Activated naive CD4-positive, alpha-beta T cell treated with anti-CD3 and anti-CD28 coated beads, Interleukin-2, amount 10 ng/mL, durations not matched to agents 7 days and 5 days (primary cell): ENCODE measurements at regions not wholly inside any gene's neighbourhood (a gene's known extent, or its start where the extent isn't known, plus 50 kb on each side); places are given as distances from the start of the nearest gene placed in this dataset.

Experiments
- CTCF ChIA-PET: fragments of 350-600 bp; sonication (Branson Sonifier 250); formaldehyde crosslinking; loops from one replicate; lab custom pipeline; 2021; ENCODE audit warnings: antibody characterized with exemption; lab: Charles Lee
- DNase-seq: peaks from one replicate; pipeline ENCODE4 v3.0.0-alpha.2; 2020
- H3K27ac Mint-ChIP-seq: one replicate; pipeline ENCODE4 v1.8.0; 2021; ENCODE audit warnings: mild to moderate bottlenecking, moderate library complexity, mixed read lengths
- H3K27me3 Mint-ChIP-seq: one replicate; pipeline ENCODE4 v1.8.0; 2021; ENCODE audit warnings: mild to moderate bottlenecking, mixed read lengths
- H3K36me3 Mint-ChIP-seq: one replicate; pipeline ENCODE4 v1.8.0; 2021; ENCODE audit warnings: mixed read lengths
- H3K4me1 Mint-ChIP-seq: one replicate; pipeline ENCODE4 v1.8.0; 2021; ENCODE audit warnings: mixed read lengths
- H3K4me3 Mint-ChIP-seq: one replicate; pipeline ENCODE4 v1.8.0; 2021; ENCODE audit warnings: mild to moderate bottlenecking, moderate library complexity, mixed read lengths
- H3K9me3 Mint-ChIP-seq: one replicate; pipeline ENCODE4 v1.8.0; 2021; ENCODE audit warnings: mixed read lengths

DNA sequence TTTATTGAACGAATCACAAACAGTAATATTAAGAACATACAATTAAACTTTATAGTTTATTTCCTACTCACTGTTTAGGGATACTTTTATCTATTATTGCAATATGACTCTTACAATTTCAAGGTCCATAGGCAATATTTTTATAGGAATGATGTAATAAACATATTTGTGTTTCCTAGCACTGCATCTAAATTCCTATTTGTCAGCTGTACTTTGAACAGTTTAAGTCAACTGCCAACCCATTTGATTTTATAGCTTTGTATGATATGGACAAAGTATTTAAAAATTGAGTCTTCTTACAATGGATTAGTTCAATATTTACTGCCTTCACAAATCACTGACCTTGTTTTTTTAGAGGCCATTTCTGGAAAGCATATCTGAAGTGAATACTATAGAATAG, 199.3 kb downstream of the PCDH7 start:
- no peaks in the 10 kb centered on the region for H3K36me3 Mint-ChIP-seq
- peaks cover 6% of the 10 kb centered on the region for H3K9me3 Mint-ChIP-seq
- no peak overlapping the region for H3K4me3 Mint-ChIP-seq
- CTCF ChIA-PET = no interaction called here
- DNase-seq = no peak
- H3K27me3 Mint-ChIP-seq = no peaks in the 10 kb centered on the region
- no peaks in the 10 kb centered on the region for H3K4me1 Mint-ChIP-seq
- no peak overlapping the region for H3K27ac Mint-ChIP-seq

DNA sequence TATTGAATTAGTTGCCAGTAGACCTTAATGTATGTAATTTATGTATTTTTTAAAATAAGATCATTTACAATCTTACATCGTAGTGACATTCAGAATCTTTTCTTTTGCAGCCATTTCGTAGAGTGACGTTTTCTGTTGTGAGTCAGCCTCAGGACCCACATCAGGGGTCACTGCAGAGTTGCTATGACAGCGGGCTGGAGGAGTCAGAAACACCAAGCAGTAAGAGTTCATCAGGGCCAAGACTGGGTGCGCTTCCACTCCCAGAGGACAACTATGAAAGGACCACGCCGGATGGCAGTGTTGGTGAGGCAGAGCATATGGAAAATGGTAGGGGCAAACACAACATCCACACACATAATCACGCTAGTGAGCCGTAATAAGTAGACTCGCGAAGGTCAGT, 199.9 kb downstream of the PCDH7 start:
- Mint-ChIP-seq H3K9me3 (peaks cover 4% of the 10 kb centered on the region), H3K4me3 (no peak overlapping the region), H3K4me1 (no peaks in the 10 kb centered on the region), H3K27me3 (no peaks in the 10 kb centered on the region), H3K36me3 (no peaks in the 10 kb centered on the region), H3K27ac (no peak overlapping the region)
- no peak for DNase-seq
- CTCF ChIA-PET = no interaction called here

DNA sequence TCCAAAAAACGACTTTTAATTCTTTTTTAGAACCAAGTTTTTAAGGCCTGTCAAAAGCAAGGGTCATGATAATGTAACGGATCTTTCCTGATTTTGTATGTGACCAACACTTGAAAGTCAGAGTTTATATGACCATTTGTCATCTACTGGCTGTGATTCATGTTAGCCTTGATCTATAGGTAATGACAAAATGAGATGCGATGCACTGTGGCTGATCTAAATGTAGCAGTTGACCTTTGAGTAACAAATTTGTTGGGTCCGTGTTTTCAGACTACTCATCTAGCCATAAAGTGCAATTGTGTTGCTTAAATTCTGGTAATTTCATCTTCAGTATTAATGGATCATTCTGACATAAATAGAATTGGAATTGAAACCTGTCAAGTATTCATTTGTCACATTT, 202.5 kb downstream of the PCDH7 start:
- Mint-ChIP-seq H3K4me3 (no peak overlapping the region), H3K36me3 (no peaks in the 10 kb centered on the region), H3K27me3 (no peaks in the 10 kb centered on the region), H3K4me1 (no peaks in the 10 kb centered on the region), H3K27ac (no peak overlapping the region), H3K9me3 (peaks cover 2% of the 10 kb centered on the region)
- CTCF ChIA-PET = no interaction called here
- DNase-seq = no peak

DNA sequence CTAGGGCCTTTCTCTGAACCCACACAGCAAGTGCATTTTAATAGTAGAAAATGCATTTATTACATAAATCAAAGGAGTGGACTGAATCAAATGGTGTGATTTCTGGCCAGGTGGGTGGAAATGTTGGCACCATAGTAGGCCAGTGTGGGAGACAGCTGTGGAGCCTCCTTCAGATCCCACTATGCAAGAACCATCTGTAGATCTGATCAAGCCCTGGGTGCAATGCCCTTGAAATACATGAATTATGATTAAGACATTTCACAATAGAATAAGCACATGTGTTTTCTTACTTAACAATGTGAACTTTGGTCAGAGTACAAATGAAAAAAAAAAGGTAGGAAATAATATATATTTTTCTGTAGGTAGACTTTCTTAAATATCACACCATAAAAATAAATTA, 204.3 kb downstream of the PCDH7 start:
- H3K27me3 Mint-ChIP-seq = no peaks in the 10 kb centered on the region
- no peak overlapping the region for H3K4me3 Mint-ChIP-seq
- CTCF ChIA-PET = no interaction called here
- H3K4me1 Mint-ChIP-seq = no peaks in the 10 kb centered on the region
- peaks cover 2% of the 10 kb centered on the region for H3K9me3 Mint-ChIP-seq
- no peak overlapping the region for H3K27ac Mint-ChIP-seq
- H3K36me3 Mint-ChIP-seq = no peaks in the 10 kb centered on the region
- DNase-seq = no peak

DNA sequence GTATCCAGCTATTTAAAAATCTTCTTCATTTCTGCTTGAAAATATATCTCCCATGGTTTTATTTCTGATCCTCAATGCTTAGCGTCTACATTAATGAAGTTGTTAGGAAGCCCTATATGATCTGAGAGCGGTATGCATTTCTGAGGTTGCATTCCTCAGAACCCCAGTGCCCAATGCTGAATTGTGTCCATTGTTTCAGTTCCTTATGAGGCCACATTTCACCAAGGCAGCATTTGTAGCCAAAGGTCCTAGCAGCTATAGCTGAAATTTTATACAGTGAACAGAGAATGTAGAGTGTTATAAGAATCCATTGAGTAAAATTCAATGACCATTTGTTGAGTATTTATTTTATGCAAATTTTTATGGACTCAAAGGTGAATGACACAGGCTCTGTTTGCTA, 209.5 kb downstream of the PCDH7 start:
- H3K9me3 Mint-ChIP-seq = peaks cover 5% of the 10 kb centered on the region
- no peak for DNase-seq
- H3K4me3 Mint-ChIP-seq = no peak overlapping the region
- no peaks in the 10 kb centered on the region for H3K36me3 Mint-ChIP-seq
- H3K27me3 Mint-ChIP-seq = no peaks in the 10 kb centered on the region
- CTCF ChIA-PET = no interaction called here
- H3K27ac Mint-ChIP-seq = no peak overlapping the region
- H3K4me1 Mint-ChIP-seq = no peaks in the 10 kb centered on the region

DNA sequence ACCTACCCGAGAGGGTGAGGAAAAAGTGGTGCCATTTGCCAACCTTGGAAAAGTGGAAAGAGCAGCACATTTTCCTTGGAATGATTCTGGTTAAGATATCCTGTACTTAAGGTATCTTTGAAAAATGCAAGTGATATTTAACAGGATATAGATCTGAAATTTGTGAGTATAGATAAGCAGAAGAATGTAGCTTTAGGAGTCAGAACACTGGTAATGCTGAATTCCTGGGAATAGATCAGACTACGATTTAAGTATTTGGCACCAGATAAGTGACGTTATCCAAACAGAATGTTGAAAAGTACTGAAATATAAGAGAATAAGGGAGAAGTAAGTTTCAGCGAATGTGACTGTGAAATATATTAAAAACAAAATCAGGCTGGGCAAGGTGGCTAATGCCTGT, 210.1 kb downstream of the PCDH7 start:
- Mint-ChIP-seq H3K36me3 (no peaks in the 10 kb centered on the region), H3K9me3 (peaks cover 5% of the 10 kb centered on the region)

DNA sequence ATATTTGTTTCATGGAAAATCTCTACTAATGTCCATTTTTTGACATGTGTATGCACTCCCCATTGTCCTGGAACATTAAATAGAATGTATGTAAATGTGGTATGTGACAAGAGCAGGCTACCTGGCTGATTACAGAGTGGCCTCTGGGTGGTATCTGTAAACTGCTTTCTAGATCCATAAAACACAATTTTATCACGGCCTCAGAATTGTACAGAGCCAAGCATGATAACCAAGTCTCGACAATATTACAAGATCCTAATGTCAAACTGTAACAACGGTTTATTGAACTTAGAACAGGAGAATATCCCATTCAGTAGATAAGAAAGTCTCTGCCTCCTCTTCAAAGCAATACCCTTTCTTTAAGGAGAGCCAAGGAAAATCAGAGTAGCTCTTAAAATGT, 212.4 kb downstream of the PCDH7 start:
- H3K9me3 Mint-ChIP-seq = peaks cover 5% of the 10 kb centered on the region
- no peaks in the 10 kb centered on the region for H3K4me1 Mint-ChIP-seq
- H3K27me3 Mint-ChIP-seq = no peaks in the 10 kb centered on the region
- H3K36me3 Mint-ChIP-seq = no peaks in the 10 kb centered on the region
- CTCF ChIA-PET = no interaction called here
- H3K4me3 Mint-ChIP-seq = no peak overlapping the region
- no peak for DNase-seq
- no peak overlapping the region for H3K27ac Mint-ChIP-seq

More for the DNA sequence above, 210.1 kb downstream of the PCDH7 start:
- CTCF ChIA-PET = no interaction called here
- no peaks in the 10 kb centered on the region for H3K27me3 Mint-ChIP-seq
- H3K4me1 Mint-ChIP-seq = no peaks in the 10 kb centered on the region
- H3K27ac Mint-ChIP-seq = no peak overlapping the region
- DNase-seq = no peak
- H3K4me3 Mint-ChIP-seq = no peak overlapping the region

DNA sequence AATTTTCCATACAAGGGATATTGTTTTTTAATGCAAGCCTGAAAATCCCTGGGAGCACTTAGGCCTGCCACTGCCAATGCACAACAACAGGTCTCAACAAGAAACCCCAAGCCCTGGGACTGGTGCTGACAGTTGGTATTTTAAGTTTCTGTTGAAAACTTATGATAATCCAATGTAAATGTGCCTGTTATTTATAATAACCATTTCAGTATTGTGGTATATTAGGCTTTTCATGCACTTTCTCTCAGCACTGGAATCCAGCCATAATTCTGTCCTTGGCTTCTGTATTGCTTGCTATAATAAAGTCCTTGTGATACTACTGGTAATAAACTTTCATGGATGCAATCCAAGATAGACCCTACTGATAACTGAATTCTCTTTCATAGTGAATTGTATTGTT, 218.9 kb downstream of the PCDH7 start:
- Mint-ChIP-seq H3K4me1 (no peaks in the 10 kb centered on the region), H3K4me3 (no peak overlapping the region), H3K27ac (no peak overlapping the region), H3K9me3 (no peaks in the 10 kb centered on the region), H3K27me3 (no peaks in the 10 kb centered on the region), H3K36me3 (no peaks in the 10 kb centered on the region)
- no peak for DNase-seq
- CTCF ChIA-PET = no interaction called here

DNA sequence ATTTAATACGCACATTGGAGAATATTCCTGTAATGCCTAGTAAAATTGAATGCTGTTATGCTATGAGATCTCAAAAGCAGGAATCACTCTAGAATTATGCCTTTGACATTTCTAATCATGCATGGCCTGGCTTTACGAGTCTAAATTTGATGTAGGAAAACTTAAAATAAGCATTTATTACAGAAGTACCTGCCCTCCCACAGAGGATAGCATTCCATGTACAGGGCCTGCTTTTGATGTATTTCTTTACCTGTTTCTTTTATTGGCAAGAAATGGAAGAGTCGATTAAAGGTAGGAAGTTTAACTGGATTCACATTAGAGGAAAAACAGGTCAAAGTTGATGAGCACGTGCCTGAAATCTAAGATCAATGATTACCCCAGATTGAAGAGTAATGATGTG, 219.5 kb downstream of the PCDH7 start:
- H3K27me3 Mint-ChIP-seq = no peaks in the 10 kb centered on the region
- H3K9me3 Mint-ChIP-seq = no peaks in the 10 kb centered on the region
- CTCF ChIA-PET = no interaction called here
- no peak for DNase-seq
- H3K4me1 Mint-ChIP-seq = no peaks in the 10 kb centered on the region
- H3K4me3 Mint-ChIP-seq = no peak overlapping the region
- no peaks in the 10 kb centered on the region for H3K36me3 Mint-ChIP-seq
- H3K27ac Mint-ChIP-seq = no peak overlapping the region

DNA sequence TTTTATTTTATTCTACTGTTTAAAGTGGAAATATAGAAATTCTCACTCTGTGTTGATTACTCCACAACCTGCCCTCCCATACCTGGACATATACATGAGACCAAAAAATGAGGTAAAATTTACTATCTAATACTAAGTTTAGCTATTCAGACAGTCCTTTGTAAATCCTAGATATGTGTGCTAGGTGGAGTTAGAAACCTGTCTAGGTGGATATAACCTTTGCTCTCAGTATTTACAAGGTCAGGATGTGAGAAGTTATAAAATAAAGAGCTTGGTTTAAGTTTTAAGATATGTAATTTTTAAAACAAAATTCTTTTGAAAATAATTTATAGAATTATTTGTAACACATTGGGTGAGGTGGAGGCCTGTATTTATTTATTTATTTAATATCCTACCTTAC, 221.5 kb downstream of the PCDH7 start:
- no peak for DNase-seq
- Mint-ChIP-seq H3K4me1 (no peaks in the 10 kb centered on the region), H3K27me3 (no peaks in the 10 kb centered on the region), H3K27ac (no peak overlapping the region), H3K36me3 (no peaks in the 10 kb centered on the region), H3K4me3 (no peak overlapping the region), H3K9me3 (no peaks in the 10 kb centered on the region)
- CTCF ChIA-PET = no interaction called here

DNA sequence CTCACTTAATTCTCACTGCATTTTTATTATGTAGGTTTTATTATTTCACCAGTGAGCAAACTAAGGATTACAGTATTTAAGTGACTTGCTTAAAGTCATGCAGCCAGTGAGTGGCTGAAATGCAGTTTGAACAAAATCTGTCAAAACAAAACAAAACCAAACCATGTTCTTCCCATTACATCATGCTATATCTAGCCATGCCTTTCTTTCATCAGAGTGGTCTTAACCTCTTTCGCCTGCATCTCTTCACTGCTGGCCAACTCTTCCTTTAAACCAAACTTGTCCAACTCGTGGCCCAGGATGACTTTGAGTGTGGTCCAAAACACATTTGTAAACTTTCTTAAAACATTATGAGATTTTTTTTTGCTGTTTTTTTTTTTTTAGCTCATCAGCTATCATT, 223.2 kb downstream of the PCDH7 start:
- no peak overlapping the region for H3K27ac Mint-ChIP-seq
- no peaks in the 10 kb centered on the region for H3K36me3 Mint-ChIP-seq
- H3K9me3 Mint-ChIP-seq = peaks cover 2% of the 10 kb centered on the region
- no peaks in the 10 kb centered on the region for H3K4me1 Mint-ChIP-seq
- no peaks in the 10 kb centered on the region for H3K27me3 Mint-ChIP-seq
- CTCF ChIA-PET = no interaction called here
- no peak overlapping the region for H3K4me3 Mint-ChIP-seq
- DNase-seq = no peak

DNA sequence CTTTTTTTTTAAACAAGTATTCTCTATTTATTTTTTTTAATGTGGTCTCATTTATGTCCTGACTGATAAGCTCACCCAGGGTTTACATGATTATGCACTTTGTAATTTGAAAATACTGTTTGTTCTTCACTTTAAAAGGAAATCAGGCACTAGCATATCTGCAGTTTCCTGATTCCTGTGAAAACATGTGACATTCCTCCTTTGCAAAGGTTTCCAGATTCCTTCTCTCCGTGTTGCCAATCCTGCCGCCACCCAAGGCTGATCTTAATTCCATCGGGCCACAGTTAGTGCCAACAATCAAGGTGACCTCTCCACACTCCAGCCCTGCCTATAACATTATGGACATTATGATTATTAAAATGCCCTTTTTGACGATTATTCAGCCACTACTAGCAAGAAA, 225.4 kb downstream of the PCDH7 start:
- H3K4me3 Mint-ChIP-seq = no peak overlapping the region
- no peaks in the 10 kb centered on the region for H3K4me1 Mint-ChIP-seq
- no peak for DNase-seq
- no peaks in the 10 kb centered on the region for H3K27me3 Mint-ChIP-seq
- H3K9me3 Mint-ChIP-seq = peaks cover 2% of the 10 kb centered on the region
- no peak overlapping the region for H3K27ac Mint-ChIP-seq
- CTCF ChIA-PET = no interaction called here
- H3K36me3 Mint-ChIP-seq = no peaks in the 10 kb centered on the region

DNA sequence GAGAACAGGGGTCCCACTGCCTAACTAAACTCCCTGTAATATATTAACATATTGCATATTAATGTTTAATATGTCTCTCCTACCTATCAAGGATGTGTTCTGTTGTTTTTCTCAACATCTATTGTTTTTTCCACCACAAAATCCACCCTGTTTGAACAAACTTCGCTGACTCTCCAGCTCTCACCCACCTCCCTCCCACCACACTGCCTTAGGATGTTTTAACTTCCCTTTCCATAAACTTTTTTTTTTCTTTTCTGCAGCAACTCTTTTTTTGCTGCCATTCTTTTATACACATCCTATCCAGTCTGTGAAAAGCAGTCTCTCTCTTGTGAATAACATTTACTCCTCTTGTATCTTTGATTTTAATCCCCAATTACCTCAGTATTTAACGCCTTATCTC, 226.1 kb downstream of the PCDH7 start:
- no peaks in the 10 kb centered on the region for H3K4me1 Mint-ChIP-seq
- H3K36me3 Mint-ChIP-seq = no peaks in the 10 kb centered on the region
- no peak overlapping the region for H3K4me3 Mint-ChIP-seq
- H3K27ac Mint-ChIP-seq = no peak overlapping the region
- no peak for DNase-seq
- H3K27me3 Mint-ChIP-seq = no peaks in the 10 kb centered on the region
- CTCF ChIA-PET = no interaction called here
- H3K9me3 Mint-ChIP-seq = peaks cover 2% of the 10 kb centered on the region

DNA sequence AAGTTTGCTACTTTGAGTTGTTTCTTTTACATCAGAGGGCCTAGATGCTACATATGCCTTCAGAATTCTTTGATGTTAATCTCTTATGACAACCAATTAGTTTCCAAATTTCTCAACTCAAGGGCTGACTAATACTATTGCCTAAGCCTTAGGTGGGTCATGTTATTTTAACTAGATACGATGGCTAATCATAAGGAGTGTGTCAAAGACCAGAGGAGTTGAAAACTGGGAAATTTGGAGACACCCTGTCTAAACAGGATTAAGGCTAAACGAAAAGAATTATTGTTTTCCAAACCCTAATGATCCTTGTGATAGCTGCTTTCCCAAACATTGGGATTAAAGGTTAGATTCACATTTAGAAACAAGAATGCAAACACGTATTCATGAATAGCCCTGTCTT, 228.5 kb downstream of the PCDH7 start:
- Mint-ChIP-seq H3K27me3 (no peaks in the 10 kb centered on the region), H3K4me1 (no peaks in the 10 kb centered on the region), H3K4me3 (no peak overlapping the region), H3K36me3 (no peaks in the 10 kb centered on the region), H3K9me3 (peaks cover 2% of the 10 kb centered on the region), H3K27ac (no peak overlapping the region)
- no peak for DNase-seq
- CTCF ChIA-PET = no interaction called here

DNA sequence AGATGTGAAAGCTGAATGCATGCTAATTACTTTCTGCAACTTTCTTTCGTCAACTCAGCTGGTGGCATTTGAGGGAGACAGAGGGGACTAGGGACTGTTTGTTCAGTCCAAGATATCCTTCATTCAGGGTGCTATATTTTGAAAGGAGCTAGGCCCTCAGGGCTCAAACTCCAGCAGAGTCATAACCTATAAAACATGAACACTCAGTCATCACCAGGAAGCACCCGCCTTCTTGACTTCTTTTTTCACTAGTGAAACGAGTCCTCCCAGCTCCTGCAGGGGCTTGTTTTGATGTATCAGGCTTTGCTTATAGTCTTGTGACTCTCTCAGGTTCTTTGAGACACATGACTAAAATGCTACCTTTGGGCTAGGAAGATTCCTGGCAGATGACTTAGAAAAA, 230.6 kb downstream of the PCDH7 start:
- H3K4me1 Mint-ChIP-seq = no peaks in the 10 kb centered on the region
- H3K4me3 Mint-ChIP-seq = no peak overlapping the region
- H3K27ac Mint-ChIP-seq = no peak overlapping the region
- no peaks in the 10 kb centered on the region for H3K36me3 Mint-ChIP-seq
- CTCF ChIA-PET = no interaction called here
- DNase-seq = no peak
- H3K27me3 Mint-ChIP-seq = no peaks in the 10 kb centered on the region
- peaks cover 5% of the 10 kb centered on the region for H3K9me3 Mint-ChIP-seq

DNA sequence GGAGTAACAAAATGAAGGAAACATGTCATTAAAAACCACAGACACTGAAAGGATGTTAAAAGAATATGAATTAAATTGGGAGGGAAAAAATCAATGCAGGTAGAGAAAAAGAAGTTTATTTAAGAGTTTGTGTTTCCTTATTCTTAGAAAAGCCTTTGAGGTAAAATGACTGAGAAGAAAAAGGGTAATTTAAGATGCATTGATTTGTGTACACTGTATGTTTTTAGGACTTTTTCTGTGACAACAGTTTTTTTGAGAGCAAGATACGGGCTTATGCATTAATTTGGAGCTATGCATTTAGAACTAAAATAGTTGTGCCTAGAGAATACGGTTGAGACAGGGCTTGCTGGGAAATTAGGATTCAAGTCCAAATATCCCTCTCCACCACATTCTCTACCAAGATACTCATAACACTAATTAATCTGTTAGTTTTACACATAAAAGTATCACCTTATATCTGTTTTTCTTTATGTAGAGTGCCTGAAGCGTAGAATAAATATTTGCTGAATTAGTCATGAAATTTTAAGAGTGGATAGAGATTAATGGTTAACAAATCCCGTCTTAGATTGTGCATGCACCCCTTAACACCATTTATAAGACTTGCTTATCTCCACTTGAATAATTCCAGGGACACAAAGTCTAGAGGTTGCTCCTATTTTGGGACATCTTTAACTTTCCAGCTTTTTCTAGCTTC, 232.5 kb downstream of the PCDH7 start:
- peaks cover 3% of the 10 kb centered on the region for H3K9me3 Mint-ChIP-seq
- no peaks in the 10 kb centered on the region for H3K4me1 Mint-ChIP-seq
- no peaks in the 10 kb centered on the region for H3K27me3 Mint-ChIP-seq
- no peaks in the 10 kb centered on the region for H3K36me3 Mint-ChIP-seq
- no peak for DNase-seq
- CTCF ChIA-PET = no interaction called here
- no peak overlapping the region for H3K27ac Mint-ChIP-seq
- H3K4me3 Mint-ChIP-seq = no peak overlapping the region
